Panc1 (cell line): ENCODE measurements at regions not wholly inside any gene's neighbourhood (a gene's known extent, or its start where the extent isn't known, plus 50 kb on each side); places are given as distances from the start of the nearest gene placed in this dataset.

ENCODE experiments used
- ATAC-seq: fragments of 200-7000 bp; cut with Tn5 transposase; 2 replicates; pipeline ENCODE4 v1.9.1; 2020; ENCODE audit warnings: mild to moderate bottlenecking, moderate library complexity
- BruUV-seq: library from RNA; stranded (reverse); fragments of 400-500 nt; replicated peaks from 2 replicates; lab custom pipeline; 2021; lab: Mats Ljungman, UMichigan
- CTCF ChIA-PET: fragments of 300-600 bp; sonication (Branson Sonifier 250); formaldehyde crosslinking; loops from one replicate; lab custom pipeline; 2022; ENCODE audit warnings: antibody characterized with exemption; lab: Charles Lee
- POLR2A ChIA-PET: fragments of 300-600 bp; sonication (Branson Sonifier 250); formaldehyde crosslinking; loops from one replicate; lab custom pipeline; 2022; ENCODE audit warnings: antibody characterized with exemption; lab: Charles Lee
- DNase-seq: peaks from one replicate; pipeline ENCODE4 v3.0.0-alpha.2; 2010; ENCODE audit warnings: low read depth, low spot score
- H3K27ac ChIP-seq: 2 replicates; pipeline ENCODE4 v1.5.1; 2011; ENCODE audit warnings: mild to moderate bottlenecking, low read length, inconsistent platforms
- H3K27me3 ChIP-seq: fragments of 200-500 bp; sonication (Bioruptor generic); 2 replicates; pipeline ENCODE4 v1.6.0; 2014; ENCODE audit warnings: low read length, inconsistent platforms; ENCODE audit not compliant: control insufficient read depth, insufficient read depth
- H3K36me3 ChIP-seq: fragments of 200-500 bp; sonication (Bioruptor generic); 2 replicates; pipeline ENCODE4 v1.5.1; 2014; ENCODE audit warnings: inconsistent platforms, mild to moderate bottlenecking, low read length, moderate library complexity; ENCODE audit not compliant: control insufficient read depth, insufficient read depth
- H3K4me1 ChIP-seq: 2 replicates; pipeline ENCODE4 v1.5.1; 2011; ENCODE audit warnings: inconsistent platforms, mild to moderate bottlenecking, low read length, moderate library complexity; ENCODE audit not compliant: control insufficient read depth, insufficient read depth
- H3K4me3 ChIP-seq, 2 experiments: 2 replicates each; pipeline ENCODE4 v1.5.1; 2011 to 2012; ENCODE audit warnings: low read depth in 2 of 2, low read length in 2 of 2, mild to moderate bottlenecking in 2 of 2, inconsistent platforms in 1 of 2, moderate library complexity in 1 of 2
- H3K9me3 ChIP-seq: fragments of 200-500 bp; sonication (Bioruptor generic); 2 replicates; pipeline ENCODE4 v1.5.1; 2014; ENCODE audit warnings: low read depth, mild to moderate bottlenecking, inconsistent platforms, low read length, moderate library complexity; ENCODE audit not compliant: control insufficient read depth, insufficient read depth
- CTCF ChIP-seq: fragments of 450-650 bp; IDR thresholded peaks from 2 replicates; pipeline ENCODE4 v1.5.1; 2017; ENCODE audit warnings: mild to moderate bottlenecking
- POLR2AphosphoS5 ChIP-seq: IDR thresholded peaks from 2 replicates; pipeline ENCODE4 v1.6.1; 2012; ENCODE audit warnings: mild to moderate bottlenecking, low read depth, low read length, moderate library complexity
- REST ChIP-seq, 2 experiments: IDR thresholded peaks; 2 replicates each; pipeline ENCODE4 v1.6.1; 2011 to 2012; ENCODE audit warnings: low read depth in 2 of 2, control low read depth in 1 of 2, low read length in 1 of 2, mild to moderate bottlenecking in 1 of 2, moderate library complexity in 1 of 2; ENCODE audit not compliant: insufficient read depth in 1 of 2
- SIN3A ChIP-seq: IDR thresholded peaks from 2 replicates; pipeline ENCODE4 v1.6.1; 2012; ENCODE audit warnings: low read depth, mild to moderate bottlenecking, low read length, moderate library complexity, borderline replicate concordance; ENCODE audit not compliant: insufficient read depth
- TCF7L2 ChIP-seq: IDR thresholded peaks from 2 replicates; pipeline ENCODE4 v1.6.1; 2011; ENCODE audit warnings: mild to moderate bottlenecking, low read depth, low read length, inconsistent platforms
- in situ Hi-C: cut with HindIII; loops from 2 replicates; pipeline ENCODE4 v1.10.0; 2016; ENCODE audit warnings: low sequenced_read_pairs, low pct_unique_long_range_greater_than_20kb
- intact Hi-C: fragments of 100-400 bp; cut with micrococcal nuclease; formaldehyde crosslinking; loops from one replicate; pipeline ENCODE4 v1.10.0; 2022; ENCODE audit not compliant: unreplicated experiment

DNA sequence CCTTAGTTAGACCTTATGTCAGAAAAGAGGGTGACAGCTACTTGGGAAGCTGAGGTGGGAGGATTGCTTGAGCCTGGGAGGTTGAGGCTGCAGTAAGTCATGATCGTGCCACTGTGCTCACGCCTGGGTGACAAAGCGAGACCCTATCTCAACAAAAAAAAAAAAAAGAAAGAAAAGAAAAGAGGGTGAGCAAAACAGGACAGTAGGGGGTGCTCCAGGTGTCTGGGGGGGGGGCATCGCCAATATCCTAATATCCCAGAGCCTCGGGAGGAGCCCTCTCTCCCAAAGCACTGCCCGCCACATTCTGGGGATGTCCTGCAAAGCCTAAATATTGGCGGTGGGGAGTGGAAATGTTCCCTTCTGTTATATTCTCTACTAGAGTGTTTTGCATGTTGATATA lies 120.9 kb upstream of the TBL1X start:
- intact Hi-C loops = loop anchor here (5.0 kb wide), 1 partner anchor 118 kb away; no protein-coding TSS in a partner anchor
- ChIA-PET POLR2A (no interaction called here), CTCF (no interaction called here)
- no peak for ATAC-seq
- no peak for TF ChIP-seq REST (IDR thresholded peaks at IDR 0.05; ENCODE audit: insufficient read depth in 1 of 2, low read depth in 2 of 2, low read length in 1 of 2)
- TF ChIP-seq CTCF = no peak
- TF ChIP-seq SIN3A = no peak
- TF ChIP-seq TCF7L2 = no peak
- TF ChIP-seq POLR2AphosphoS5 = no peak
- Histone ChIP-seq H3K4me1 (peaks cover 4% of the 10 kb centered on the region), H3K27ac (no peak overlapping the region), H3K27me3 (no peaks in the 10 kb centered on the region), H3K4me3 (no peak overlapping the region), H3K36me3 (no peaks in the 10 kb centered on the region), H3K9me3 (no peaks in the 10 kb centered on the region)
- BruUV-seq = no TSS peak
- in situ Hi-C loops = no loop called here
- no peak for DNase-seq

DNA sequence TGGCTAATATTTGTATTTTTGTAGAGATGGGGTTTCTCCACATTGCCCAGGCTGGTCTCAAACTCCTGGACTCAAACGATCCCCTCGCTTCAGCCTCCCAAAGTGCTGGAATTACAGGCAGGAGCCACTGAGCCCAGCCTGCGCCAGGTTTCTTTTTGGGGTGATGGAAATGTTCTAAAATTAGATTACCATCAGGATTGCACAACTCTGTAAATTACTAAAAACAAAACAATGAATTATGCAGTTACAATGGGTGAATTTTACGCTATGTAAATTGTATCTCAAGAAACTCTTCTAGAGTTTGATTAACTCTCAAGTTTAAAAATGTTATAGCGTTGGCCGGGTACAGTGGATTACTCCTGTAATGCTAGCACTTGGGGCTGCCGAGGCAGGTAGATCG lies 118.9 kb upstream of the TBL1X start:
- BruUV-seq = no TSS peak
- CTCF ChIA-PET = no interaction called here
- H3K27ac ChIP-seq = no peak overlapping the region
- DNase-seq = no peak
- TF ChIP-seq TCF7L2 (no peak), POLR2AphosphoS5 (no peak), REST (IDR thresholded peaks at IDR 0.05; ENCODE audit: insufficient read depth in 1 of 2, low read depth in 2 of 2, low read length in 1 of 2) (no peak), CTCF (no peak), SIN3A (no peak)
- H3K9me3 ChIP-seq = no peaks in the 10 kb centered on the region
- H3K4me3 ChIP-seq = no peak overlapping the region
- ATAC-seq = no peak
- intact Hi-C loops = no loop called here
- no peaks in the 10 kb centered on the region for H3K27me3 ChIP-seq
- POLR2A ChIA-PET = no interaction called here
- H3K4me1 ChIP-seq = peaks cover 4% of the 10 kb centered on the region
- in situ Hi-C loops = no loop called here
- no peaks in the 10 kb centered on the region for H3K36me3 ChIP-seq
